HepG2 (cell line): ENCODE measurements at regions not wholly inside any gene's neighbourhood (a gene's known extent, or its start where the extent isn't known, plus 50 kb on each side); places are given as distances from the start of the nearest gene placed in this dataset.

Experiments used
- ATAC-seq: fragments of 200-7000 bp; cut with Tn5 transposase; 3 replicates; pipeline ENCODE4 v1.9.1; 2020; ENCODE audit warnings: mild to moderate bottlenecking, moderate library complexity
- BruUV-seq: library from RNA; stranded (reverse); fragments of 400-500 nt; replicated peaks from 2 replicates; lab custom pipeline; 2021; lab: Mats Ljungman, UMichigan
- CTCF ChIA-PET: fragments of 300-600 bp; formaldehyde crosslinking; extraction: SDS; loops from one replicate; lab custom pipeline; 2021; ENCODE audit warnings: low total read pairs, inconsistent platforms, low intra/inter-chr PET ratio; lab: Yijun Ruan, JAX
- POLR2A ChIA-PET: fragments of 350-600 bp; sonication (Branson Sonifier 250); formaldehyde crosslinking; loops from one replicate; lab custom pipeline; 2020; ENCODE audit warnings: antibody characterized with exemption, inconsistent platforms; lab: Yijun Ruan, JAX
- DNase-seq: peaks from one replicate; pipeline ENCODE4 v3.0.0-alpha.2; 2015; ENCODE audit warnings: low spot score
- FAIRE-seq: peaks from 3 replicates; lab custom pipeline; 2011; peaks lifted over from hg19 to GRCh38; lab: Jason Lieb, UNC
- H2AFZ ChIP-seq: one replicate; pipeline ENCODE4 v1.6.1; 2011; ENCODE audit warnings: low read length, inconsistent platforms
- H3K27ac ChIP-seq: fragments of 300-600 bp; 3 replicates; pipeline ENCODE4 v1.8.0; 2011; ENCODE audit warnings: mixed run types, mild to moderate bottlenecking, mixed read lengths, low read length, inconsistent platforms; ENCODE audit not compliant: insufficient read depth; ENCODE audit errors: extremely low read length
- H3K27me3 ChIP-seq, 2 experiments: fragments of 200-600 bp in 1 of 2; 2 replicates in 1 of 2; 3 replicates in 1 of 2; pipeline versions ENCODE4 v1.6.0 to v1.8.0; 2011; ENCODE audit warnings: low read length in 2 of 2, mild to moderate bottlenecking in 2 of 2, moderate library complexity in 2 of 2, inconsistent platforms in 1 of 2; ENCODE audit not compliant: insufficient read depth in 2 of 2, control insufficient read depth in 1 of 2
- H3K36me3 ChIP-seq, 2 experiments: fragments of 200-600 bp in 1 of 2; replicated peaks in 1 of 2; 2 replicates in 1 of 2; 3 replicates in 1 of 2; pipeline versions ENCODE4 v1.5.1 to v1.8.0; 2011; ENCODE audit warnings: low read length in 2 of 2, inconsistent platforms in 1 of 2; ENCODE audit not compliant: insufficient read depth in 2 of 2, control insufficient read depth in 1 of 2
- H3K4me1 ChIP-seq: 2 replicates; pipeline ENCODE4 v1.5.1; 2012; ENCODE audit warnings: low read length, inconsistent platforms; ENCODE audit not compliant: insufficient read depth
- H3K4me2 ChIP-seq: 2 replicates; pipeline ENCODE4 v1.6.0; 2011; ENCODE audit warnings: low read depth, low read length, inconsistent platforms
- H3K4me3 ChIP-seq, 3 experiments: fragments of 200-600 bp in 1 of 3; sonication (generic), shearing (Covaris generic) in 1 of 3; replicated peaks in 1 of 3; 2 replicates each; pipeline ENCODE4 v1.5.1; 2011 to 2016; ENCODE audit warnings: low read length in 3 of 3, inconsistent platforms in 2 of 3, low read depth in 2 of 3, mild to moderate bottlenecking in 2 of 3, control low read depth in 1 of 3, mixed read lengths in 1 of 3; ENCODE audit not compliant: insufficient read depth in 1 of 3
- H3K79me2 ChIP-seq: one replicate; pipeline ENCODE4 v1.6.1; 2011; ENCODE audit warnings: low read length, inconsistent platforms; ENCODE audit not compliant: insufficient read depth
- H3K9ac ChIP-seq: 2 replicates; pipeline ENCODE4 v1.6.0; 2011; ENCODE audit warnings: mild to moderate bottlenecking, low read depth, low read length, inconsistent platforms; ENCODE audit not compliant: insufficient read depth
- H3K9me3 ChIP-seq: 2 replicates; pipeline ENCODE4 v1.5.1; 2012; ENCODE audit warnings: mild to moderate bottlenecking, low read length
- H4K20me1 ChIP-seq: 2 replicates; pipeline ENCODE4 v1.6.0; 2011; ENCODE audit warnings: inconsistent platforms, mild to moderate bottlenecking, low read length, moderate library complexity; ENCODE audit not compliant: insufficient read depth
- HOXA7 ChIP-seq: sonication (generic); formaldehyde crosslinking; IDR thresholded peaks from 2 replicates; pipeline ENCODE4 v1.8.1; 2022; ENCODE audit warnings: mild to moderate bottlenecking, missing genetic modification reagents, moderate library complexity
- MBNL3 ChIP-seq: fragments of 250-450 bp; sonication (Bioruptor Pico); conservative IDR thresholded peaks from 2 replicates; pipeline ENCODE4 v1.8.0; 2022; ENCODE audit warnings: mild to moderate bottlenecking, inconsistent platforms
- MEIS2 ChIP-seq: sonication (generic); formaldehyde crosslinking; IDR thresholded peaks from 2 replicates; pipeline ENCODE4 v1.9.0; 2021; ENCODE audit warnings: mild to moderate bottlenecking, missing genetic modification reagents
- TARDBP ChIP-seq: sonication (generic); formaldehyde crosslinking; IDR thresholded peaks from 2 replicates; pipeline ENCODE4 v1.8.0; 2022; ENCODE audit warnings: mild to moderate bottlenecking, missing genetic modification reagents
- ZBTB10 ChIP-seq: sonication (generic); formaldehyde crosslinking; IDR thresholded peaks from 2 replicates; pipeline ENCODE4 v1.4.0; 2020; ENCODE audit warnings: missing genetic modification reagents, borderline replicate concordance
- ZKSCAN1 ChIP-seq: fragments of 150-350 bp; IDR thresholded peaks from 2 replicates; pipeline ENCODE4 v1.6.1; 2014; ENCODE audit warnings: low read length
- ZNF234 ChIP-seq: sonication (generic); formaldehyde crosslinking; conservative IDR thresholded peaks from 2 replicates; pipeline ENCODE4 v1.5.1; 2020; ENCODE audit warnings: mild to moderate bottlenecking, missing genetic modification reagents
- ZNF292 ChIP-seq: sonication (generic); formaldehyde crosslinking; IDR thresholded peaks from 2 replicates; pipeline ENCODE4 v1.8.1; 2022; ENCODE audit warnings: mild to moderate bottlenecking, low read depth, missing genetic modification reagents, borderline replicate concordance
- WGBS: methylation state at CpG from one replicate; pipeline ENCODE4 v1.1.6; 2017; ENCODE audit warnings: low lambda C conversion rate; 5-methylcytosine and 5-hydroxymethylcytosine counted together
- in situ Hi-C: cut with HindIII; loops from 2 replicates; pipeline ENCODE4 v1.10.0; 2017; ENCODE audit warnings: low pct_unique_long_range_greater_than_20kb; ENCODE audit not compliant: extremely low pct_ligation_motif_present
- intact Hi-C: fragments of 100-400 bp; cut with micrococcal nuclease; formaldehyde crosslinking; loops from one replicate; pipeline ENCODE4 v1.10.0; 2022; ENCODE audit not compliant: unreplicated experiment

- BruUV-seq, result no TSS peak
- DNase-seq, result no peak
- no peaks in the 10 kb centered on the region for H3K79me2 ChIP-seq
- H3K9ac ChIP-seq, result no peak overlapping the region
- no peak for ATAC-seq
- ChIA-PET POLR2A (no interaction called here), CTCF (no interaction called here)
- FAIRE-seq, result no peak
- H3K9me3 ChIP-seq, result no peaks in the 10 kb centered on the region
- TF ChIP-seq MEIS2 (no peak), MBNL3 (CRISPR knock-in tag) (no peak), ZNF234 (no peak), ZBTB10 (no peak), ZNF292 (CRISPR knock-in tag) (no peak), TARDBP (no peak), ZKSCAN1 (no peak), HOXA7 (CRISPR knock-in tag) (no peak)
- no peaks in the 10 kb centered on the region for H3K4me1 ChIP-seq
- H2AFZ ChIP-seq, result no peak overlapping the region
- no peak overlapping the region for H3K4me2 ChIP-seq
- intact Hi-C loops (no loop called here), in situ Hi-C loops (no loop called here)
- 4% methylated on average over 2 of the region's 2 CpGs for WGBS
- no peak overlapping the region for H3K27ac ChIP-seq
- H3K27me3 ChIP-seq, result no peaks in the 10 kb centered on the region; a peak in 2 of 5 replicates
- H3K36me3 ChIP-seq, result no peaks in the 10 kb centered on the region
- no peak overlapping the region for H3K4me3 ChIP-seq
- no peaks in the 10 kb centered on the region for H4K20me1 ChIP-seq
Measured at GRCh38 chr5:7036192-7036835, 323.1 kb downstream of the TENT4A start.
